COLO668 (cell line): ENCODE measurements at regions not wholly inside any gene's neighbourhood (a gene's known extent, or its start where the extent isn't known, plus 50 kb on each side); places are given as distances from the start of the nearest gene placed in this dataset.
"Not testable (repeated sequence)": the region's sequence is repeated elsewhere in the genome, so short reads cannot be mapped to it uniquely, and the experiment has no call there.

ENCODE experiments used
- DNase-seq: peaks from one replicate; lab custom pipeline; 2025; ENCODE audit not compliant: unreplicated experiment; lab: John Stamatoyannopoulos, UW

DNA sequence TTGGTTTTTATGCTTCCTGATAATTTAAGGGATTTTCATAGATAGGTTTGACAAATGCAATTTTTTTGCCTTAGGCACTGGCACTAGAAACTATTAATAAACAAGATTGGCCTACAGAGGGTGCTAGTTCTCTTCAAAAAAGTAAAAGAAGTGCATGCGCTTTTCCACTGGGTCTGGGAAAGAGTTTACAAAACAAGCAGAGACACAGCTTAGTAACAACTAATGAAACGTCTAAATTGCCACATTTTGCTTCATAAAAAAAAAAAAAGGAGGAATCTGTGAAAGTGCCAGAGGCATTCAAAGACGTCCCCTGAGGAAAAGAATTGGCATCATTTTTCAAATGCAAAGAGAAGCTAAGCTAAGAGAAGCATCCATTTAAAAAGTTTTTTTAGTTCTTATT lies 58.3 kb upstream of the EEA1 start:
- DNase-seq: no peak

GRCh38 chr12:92987846-92988621 lies 58.9 kb upstream of the EEA1 start:
- no peak for DNase-seq

DNA sequence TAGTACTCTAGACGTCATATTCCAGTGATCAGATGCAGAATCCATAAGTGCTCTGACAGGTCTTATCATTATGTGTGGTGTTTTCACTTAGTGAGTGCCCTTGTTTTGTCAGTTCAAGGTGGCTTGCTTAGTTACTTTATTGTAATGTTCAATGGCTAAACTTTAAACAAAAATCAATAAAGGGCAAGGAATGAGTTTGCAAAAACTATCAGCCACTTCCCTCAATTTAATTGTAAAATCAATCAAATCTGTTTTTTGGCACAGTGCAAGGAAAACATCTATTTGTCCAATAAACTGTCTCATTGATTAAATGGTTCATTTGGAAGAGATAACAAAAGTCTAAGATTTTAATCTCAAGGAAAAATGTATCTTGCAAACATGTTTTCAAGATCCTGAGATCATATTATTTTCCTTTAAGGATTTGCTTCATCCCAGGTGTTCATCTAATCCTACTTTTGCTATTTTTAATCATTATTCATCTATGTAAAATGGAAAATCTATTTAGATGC lies 59.6 kb upstream of the EEA1 start:
- DNase-seq: no peak

- DNase-seq: no peak
Measured at GRCh38 chr12:92989715-92990484, 60.8 kb upstream of the EEA1 start.

DNA sequence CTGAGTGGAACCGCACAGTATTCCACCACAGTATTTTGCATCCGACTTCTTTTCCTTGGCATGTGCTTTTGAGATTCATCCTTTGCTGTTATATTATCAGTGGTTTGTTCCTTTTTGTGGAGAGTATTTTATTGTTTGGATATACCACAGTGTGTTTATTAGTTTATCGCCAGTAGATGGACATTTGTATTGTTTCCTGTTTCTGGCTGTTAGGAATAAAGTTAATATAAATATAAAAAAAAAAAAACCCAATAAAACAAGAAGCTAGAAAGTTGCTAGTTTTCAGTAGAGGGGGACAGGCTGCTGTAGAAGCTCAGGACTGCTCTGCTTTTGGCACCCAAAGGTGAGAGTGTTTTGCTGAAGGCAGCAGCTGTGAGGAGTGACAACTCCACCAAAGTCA lies 62.0 kb upstream of the EEA1 start:
- no peak for DNase-seq

DNA sequence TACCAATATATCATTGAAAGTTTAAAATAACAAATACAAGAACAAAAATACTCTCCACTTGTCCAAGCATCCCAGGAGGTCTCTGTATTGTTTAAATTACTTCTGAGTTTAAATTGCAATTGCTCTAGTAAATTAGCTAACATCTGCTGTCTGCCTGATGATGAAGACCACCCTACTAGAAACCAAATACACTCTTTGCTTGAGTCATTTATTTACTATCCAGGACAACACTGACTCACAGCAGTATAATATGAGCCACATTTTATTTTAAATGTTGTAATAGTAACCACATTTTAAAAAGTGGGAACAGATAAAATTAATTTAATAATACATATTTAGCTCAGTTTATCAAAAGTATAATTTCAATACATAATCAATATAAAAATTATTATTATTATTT lies 62.9 kb upstream of the EEA1 start:
- DNase-seq: no peak

- no peak for DNase-seq
Measured at GRCh38 chr12:92993259-92993658, 64.2 kb upstream of the EEA1 start.

DNA sequence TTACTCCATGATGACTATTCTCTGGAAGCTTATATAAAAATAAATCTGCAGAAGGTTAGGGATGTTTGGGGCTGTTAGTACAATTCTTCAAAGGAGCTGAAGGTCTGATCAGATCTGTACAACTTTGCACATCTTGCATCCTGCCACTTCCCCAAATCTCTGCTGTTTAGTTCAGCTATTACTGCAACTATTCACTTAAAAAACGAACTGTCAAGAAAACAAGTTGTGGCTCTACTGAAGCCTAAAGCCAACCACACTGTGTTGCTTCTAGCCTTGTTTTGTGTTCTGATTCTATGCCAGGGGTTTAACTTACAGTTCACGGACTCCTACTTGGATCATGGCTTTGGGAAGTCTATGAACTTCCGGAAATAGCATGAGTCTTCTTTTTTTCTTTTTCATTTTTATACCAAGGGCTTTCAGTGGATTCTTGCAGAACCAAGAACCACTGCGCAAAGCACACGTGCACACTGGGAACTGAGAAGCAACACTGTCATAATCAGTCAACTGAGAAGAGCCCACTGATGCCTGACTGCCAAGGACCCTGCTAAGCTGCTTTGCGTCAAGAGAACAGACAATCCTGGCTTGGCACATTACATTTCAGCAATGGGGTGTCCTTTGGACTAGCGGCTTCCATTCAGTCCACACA lies 66.3 kb upstream of the EEA1 start:
- DNase-seq: no peak

GRCh38 chr12:93000026-93000425 lies 70.9 kb upstream of the EEA1 start:
- DNase-seq: no peak

GRCh38 chr12:93001407-93001806 lies 72.3 kb upstream of the EEA1 start:
- DNase-seq: no peak

DNA sequence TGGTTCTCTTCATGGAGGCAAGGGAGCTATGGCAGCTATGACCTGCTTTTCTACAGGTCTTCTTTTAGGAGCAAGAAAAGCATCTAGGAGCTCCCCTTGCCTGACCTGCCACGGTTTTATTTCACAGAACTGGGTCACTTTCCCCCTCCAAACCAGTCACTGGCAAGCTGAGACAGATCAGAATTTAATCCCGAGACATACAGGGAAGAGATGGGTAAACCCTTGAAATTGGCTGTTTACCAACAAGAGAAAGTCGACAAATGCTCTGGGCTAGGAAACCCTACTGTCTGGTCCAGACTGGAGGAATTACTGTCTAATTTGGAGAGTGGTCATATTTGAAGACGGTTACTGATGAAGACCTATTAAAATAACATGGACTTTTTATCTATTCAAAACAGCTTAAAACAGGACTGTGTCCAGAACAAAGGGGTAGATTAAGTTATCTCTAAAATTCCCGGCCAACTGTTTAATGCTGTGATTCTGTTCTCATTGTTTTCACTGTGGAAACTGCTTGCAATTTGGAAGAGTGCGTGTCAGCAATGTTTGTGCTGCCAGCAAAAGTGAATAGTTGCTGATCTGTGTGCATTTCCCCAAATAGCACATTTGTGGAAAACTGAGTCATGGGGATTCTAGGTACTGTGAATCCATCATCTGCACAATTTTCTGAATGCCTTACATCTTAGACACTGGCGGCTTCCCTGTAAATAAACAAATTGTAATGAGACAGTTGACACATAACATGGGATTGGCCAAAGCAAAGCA lies 73.4 kb upstream of the EEA1 start:
- no peak for DNase-seq

GRCh38 chr12:93003531-93004239 lies 74.6 kb upstream of the EEA1 start:
- DNase-seq: no peak

DNA sequence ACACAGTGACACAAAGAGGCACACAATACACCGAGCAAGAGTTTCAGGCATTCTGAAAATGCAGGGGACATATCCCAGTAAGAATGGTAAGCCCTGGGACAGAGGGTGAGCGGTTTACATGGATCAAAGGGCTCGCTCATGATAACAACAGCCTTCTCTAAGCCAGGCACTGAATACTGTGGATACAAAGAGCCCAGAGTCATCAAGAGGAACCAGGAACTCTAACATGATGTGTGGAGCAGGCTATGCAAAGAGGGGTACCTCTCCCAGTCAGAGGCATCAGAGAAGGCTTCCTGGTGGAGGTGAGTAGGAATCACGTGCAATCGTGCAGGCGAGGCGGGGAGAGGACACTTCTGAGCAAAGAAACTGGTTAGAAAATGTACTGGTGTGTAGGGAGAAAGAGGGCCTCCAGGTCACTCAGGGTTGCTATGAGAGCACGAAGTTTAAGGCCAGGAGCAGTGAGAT lies 76.9 kb upstream of the EEA1 start:
- no peak for DNase-seq

GRCh38 chr12:93006471-93007208 lies 77.5 kb upstream of the EEA1 start:
- no peak for DNase-seq

DNA sequence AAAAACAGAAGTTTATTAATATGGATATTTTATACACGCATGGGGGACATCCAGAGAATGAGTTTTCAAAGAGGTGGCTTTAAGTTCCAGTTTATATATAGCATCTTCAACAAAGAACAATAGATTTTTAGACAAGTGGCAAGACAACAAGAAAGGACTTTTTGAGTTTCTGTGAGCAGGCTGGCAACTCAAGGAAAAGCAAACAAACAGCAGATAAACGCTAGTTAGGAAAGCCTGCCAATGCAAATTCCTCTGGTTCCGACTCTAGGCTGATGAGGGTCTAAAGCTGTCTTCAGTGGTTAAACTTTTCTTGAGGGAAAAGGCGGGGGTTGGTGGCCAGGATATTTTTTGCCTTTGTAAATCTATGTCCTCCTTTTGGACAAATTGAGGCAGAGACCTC lies 78.4 kb upstream of the EEA1 start:
- no peak for DNase-seq

DNA sequence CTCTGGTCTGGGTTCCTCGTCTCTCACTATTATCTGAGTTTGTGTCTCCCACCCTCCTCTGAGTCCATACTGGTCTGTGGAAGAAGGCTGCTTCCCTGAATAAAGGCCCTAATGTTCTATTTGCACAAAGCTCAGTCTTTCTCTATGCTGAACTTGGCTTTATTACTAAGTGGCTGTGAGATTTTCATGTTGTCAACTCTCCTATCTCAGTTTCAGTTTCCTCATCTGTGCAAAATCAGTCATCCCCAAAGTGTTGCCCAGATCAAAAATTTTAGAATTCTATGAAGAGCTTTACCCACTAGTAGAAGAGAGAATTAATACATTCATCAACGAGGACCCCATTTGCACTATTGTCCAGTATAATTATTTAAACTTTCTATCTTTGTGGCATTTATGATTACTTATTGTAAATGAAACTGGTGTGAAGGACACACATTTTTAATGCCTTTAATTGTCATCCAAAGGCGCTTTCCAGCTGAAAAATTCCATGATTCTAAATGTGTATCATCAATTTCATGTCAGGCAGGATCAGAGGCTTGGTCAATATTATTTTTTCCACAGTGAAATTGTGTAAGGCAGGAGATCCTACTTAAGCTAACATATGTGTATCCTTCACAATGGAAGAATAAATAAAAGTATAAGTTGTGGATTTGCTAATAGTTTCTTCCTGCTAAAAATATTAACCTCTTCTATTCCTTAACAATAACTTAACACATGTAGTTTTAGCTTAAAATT lies 79.1 kb upstream of the EEA1 start:
- DNase-seq: no peak

GRCh38 chr12:93008880-93009279 lies 79.8 kb upstream of the EEA1 start:
- not testable (repeated sequence) for DNase-seq

- no peak for DNase-seq
Measured at GRCh38 chr12:93009533-93009932, 80.4 kb upstream of the EEA1 start.

DNA sequence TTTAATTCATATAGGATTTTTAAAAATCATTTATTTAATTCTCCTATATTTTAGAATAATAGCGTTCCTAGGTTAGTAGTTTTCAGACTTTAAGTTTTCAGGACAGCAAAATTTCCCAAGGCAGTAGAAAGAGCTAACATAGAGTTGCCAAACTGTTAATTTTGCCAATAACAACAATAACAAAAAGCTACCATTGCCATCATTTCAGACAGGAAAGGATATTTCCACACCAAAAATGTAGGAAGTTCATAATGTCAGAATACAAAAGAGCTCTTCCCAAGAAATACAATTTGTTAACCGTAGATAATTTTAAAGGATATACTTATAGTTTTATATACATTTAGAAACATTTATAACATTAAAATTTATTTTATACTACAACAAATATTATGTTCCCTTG lies 81.4 kb upstream of the EEA1 start:
- DNase-seq: no peak
